GM10248 (cell line): ENCODE measurements at regions not wholly inside any gene's neighbourhood (a gene's known extent, or its start where the extent isn't known, plus 50 kb on each side); places are given as distances from the start of the nearest gene placed in this dataset.

Experiments used
- CTCF ChIA-PET: fragments of 300-600 bp; sonication (Branson Sonifier 250); formaldehyde crosslinking; extraction: SDS; loops from one replicate; lab custom pipeline; 2021; ENCODE audit warnings: antibody characterized with exemption; lab: Yijun Ruan, JAX
- POLR2A ChIA-PET: fragments of 350-650 bp; sonication (Branson Sonifier 250); formaldehyde crosslinking; extraction: SDS; loops from one replicate; lab custom pipeline; 2020; ENCODE audit warnings: antibody characterized with exemption; lab: Yijun Ruan, JAX
- DNase-seq: peaks from one replicate; pipeline ENCODE4 v3.0.0; 2012; ENCODE audit errors: extremely low spot score
- TF ChIP-seq, protein P1 (sequence below): IDR thresholded peaks from 2 replicates; pipeline ENCODE4 v1.5.1; 2012; ENCODE audit warnings: mild to moderate bottlenecking, low read depth; ENCODE audit errors: extremely low read depth, missing control alignments, control extremely low read depth

DNA sequence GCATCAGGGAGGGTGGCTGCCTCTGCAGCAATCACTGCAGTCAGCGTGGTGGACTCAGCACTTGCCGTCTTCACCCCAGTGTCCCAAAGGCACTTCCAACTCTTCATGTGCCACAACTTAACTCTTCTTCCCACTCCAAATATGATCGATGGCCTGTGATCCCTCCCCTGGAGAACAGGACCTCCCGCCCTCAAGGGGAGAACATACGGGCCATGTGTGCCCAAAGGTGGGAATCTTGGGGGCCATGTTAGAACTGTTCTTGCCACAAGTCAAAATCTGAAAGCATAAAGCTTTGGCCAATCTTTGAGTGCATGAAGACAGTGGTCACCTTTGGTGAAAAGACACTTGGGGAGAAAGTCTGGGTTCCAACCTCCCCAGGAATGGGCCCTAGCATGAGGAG, 368.5 kb upstream of the MGMT start:
- POLR2A ChIA-PET: no interaction called here
- no peak for DNase-seq
- CTCF ChIA-PET: no interaction called here
- TF ChIP-seq, protein P1, sequence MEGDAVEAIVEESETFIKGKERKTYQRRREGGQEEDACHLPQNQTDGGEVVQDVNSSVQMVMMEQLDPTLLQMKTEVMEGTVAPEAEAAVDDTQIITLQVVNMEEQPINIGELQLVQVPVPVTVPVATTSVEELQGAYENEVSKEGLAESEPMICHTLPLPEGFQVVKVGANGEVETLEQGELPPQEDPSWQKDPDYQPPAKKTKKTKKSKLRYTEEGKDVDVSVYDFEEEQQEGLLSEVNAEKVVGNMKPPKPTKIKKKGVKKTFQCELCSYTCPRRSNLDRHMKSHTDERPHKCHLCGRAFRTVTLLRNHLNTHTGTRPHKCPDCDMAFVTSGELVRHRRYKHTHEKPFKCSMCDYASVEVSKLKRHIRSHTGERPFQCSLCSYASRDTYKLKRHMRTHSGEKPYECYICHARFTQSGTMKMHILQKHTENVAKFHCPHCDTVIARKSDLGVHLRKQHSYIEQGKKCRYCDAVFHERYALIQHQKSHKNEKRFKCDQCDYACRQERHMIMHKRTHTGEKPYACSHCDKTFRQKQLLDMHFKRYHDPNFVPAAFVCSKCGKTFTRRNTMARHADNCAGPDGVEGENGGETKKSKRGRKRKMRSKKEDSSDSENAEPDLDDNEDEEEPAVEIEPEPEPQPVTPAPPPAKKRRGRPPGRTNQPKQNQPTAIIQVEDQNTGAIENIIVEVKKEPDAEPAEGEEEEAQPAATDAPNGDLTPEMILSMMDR: no peak

DNA sequence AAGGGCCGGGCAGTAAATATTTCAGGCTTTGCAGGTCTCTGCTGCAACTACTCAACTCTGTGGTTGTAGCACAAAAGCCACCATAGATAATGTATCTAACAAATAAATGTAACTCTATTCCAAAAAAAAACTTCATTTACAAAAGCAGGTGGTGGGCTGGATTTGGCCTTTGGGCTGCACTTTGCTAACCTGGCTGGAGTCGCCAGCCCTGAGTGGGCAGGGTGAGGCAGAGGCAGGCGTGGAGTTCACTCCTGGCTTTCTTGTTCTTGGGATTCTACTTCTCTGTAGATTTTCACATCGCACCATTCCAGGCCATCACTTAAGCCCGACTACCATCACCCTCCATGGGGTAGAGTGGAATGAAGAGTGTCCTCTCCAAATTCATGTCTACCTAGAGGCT, 367.6 kb upstream of the MGMT start:
- POLR2A ChIA-PET: no interaction called here
- TF ChIP-seq, protein P1: no peak

DNA sequence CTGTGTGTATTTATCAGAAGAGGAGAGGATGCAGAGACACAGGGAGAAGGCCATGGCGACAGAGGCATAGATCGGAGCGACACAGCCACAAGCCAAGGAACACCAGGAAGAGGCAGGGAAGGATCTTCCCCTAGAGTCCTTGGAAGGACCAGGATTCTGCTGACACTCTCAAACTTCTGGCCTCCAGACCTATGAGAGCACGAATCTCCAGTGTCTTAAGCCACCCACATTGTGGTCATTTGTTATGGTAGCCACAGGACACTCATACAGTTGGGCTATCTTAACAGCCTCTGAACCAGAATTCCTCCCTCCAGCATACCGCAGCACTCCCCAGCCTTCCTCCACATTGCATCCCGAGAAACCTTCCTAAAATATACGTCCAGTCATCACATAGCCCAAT, 367.0 kb upstream of the MGMT start:
- ChIA-PET POLR2A (no interaction called here), CTCF (no interaction called here)
- TF ChIP-seq, protein P1: no peak
- DNase-seq: no peak

More for the DNA sequence above, 367.6 kb upstream of the MGMT start:
- DNase-seq: no peak
- CTCF ChIA-PET: no interaction called here

DNA sequence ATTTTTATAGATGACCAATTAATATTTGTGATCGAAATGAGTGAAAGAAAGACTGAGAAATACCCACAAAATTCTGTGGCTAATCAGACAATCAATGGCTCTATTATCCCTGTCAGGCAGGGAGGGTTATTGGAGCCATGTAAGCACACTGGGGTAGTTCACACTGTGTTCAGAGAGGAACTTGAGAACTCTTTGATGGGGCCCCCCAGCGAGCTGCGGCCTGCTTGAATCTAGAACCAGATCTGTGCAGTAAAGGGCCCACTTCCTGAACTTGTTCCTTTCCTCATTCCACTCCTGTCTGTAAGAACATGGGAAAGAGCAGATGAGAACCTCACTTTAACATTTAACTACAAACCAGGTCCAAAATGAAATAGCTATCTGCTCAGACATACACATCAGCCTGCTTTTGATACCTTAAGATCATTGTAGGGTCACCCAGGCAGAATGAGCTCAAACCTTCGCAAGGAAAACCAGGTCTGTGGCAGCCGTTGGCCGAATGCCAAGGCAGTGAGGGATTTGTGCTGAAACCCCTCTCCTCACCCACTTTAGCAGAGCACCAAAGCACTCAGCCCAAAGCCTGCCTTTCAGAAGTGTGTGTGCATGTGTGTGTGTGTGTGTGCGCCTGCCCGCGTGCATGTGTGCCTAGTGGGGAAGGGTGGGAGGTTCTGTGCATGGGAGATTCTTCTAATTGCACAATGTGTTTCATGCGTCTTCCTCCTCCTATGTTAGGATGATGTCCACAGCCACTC, 365.6 kb upstream of the MGMT start:
- POLR2A ChIA-PET: no interaction called here
- no peak for DNase-seq
- CTCF ChIA-PET: interaction anchor here (0.9 kb wide), 1 partner anchor 11 kb away, joined by 3 read pairs; no protein-coding TSS in a partner anchor
- TF ChIP-seq, protein P1: no peak

DNA sequence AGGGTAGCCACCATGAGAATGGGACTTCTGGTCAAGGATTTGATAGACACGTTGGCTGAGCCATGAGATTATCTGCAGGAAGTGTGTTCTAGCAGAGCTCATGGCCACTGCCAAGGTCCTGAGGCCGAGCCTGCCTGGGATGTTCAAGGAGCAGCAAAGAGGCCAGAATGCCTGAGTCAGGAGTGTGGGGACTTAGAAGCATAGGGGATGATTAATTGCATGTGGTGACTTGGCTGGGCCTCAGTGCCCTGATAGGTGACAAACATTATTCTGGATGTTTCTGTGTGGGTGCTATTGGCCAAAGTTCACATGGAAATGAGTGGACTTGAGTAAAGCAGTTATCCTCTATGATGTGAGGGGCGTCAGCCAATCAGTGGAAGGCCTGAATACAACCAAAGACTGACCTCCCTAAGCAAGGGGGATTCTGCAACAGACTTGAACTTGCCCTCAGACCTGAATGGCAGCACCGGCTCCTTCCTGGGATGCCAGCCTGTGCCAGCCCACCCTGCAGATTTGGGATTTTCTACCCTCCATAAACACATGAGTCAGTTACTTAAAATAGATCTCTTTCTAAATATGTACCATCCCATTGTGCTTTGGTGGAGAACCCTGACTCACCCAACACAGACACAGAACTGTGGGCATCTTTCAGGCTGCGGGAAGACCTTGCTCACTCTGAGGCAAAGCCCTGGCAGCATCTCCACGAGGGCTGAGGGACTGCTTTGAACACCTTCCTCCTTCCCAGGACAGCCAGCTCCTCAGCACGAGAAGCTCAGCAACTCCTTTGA, 363.9 kb upstream of the MGMT start:
- CTCF ChIA-PET: no interaction called here
- TF ChIP-seq, protein P1: no peak
- POLR2A ChIA-PET: no interaction called here

DNA sequence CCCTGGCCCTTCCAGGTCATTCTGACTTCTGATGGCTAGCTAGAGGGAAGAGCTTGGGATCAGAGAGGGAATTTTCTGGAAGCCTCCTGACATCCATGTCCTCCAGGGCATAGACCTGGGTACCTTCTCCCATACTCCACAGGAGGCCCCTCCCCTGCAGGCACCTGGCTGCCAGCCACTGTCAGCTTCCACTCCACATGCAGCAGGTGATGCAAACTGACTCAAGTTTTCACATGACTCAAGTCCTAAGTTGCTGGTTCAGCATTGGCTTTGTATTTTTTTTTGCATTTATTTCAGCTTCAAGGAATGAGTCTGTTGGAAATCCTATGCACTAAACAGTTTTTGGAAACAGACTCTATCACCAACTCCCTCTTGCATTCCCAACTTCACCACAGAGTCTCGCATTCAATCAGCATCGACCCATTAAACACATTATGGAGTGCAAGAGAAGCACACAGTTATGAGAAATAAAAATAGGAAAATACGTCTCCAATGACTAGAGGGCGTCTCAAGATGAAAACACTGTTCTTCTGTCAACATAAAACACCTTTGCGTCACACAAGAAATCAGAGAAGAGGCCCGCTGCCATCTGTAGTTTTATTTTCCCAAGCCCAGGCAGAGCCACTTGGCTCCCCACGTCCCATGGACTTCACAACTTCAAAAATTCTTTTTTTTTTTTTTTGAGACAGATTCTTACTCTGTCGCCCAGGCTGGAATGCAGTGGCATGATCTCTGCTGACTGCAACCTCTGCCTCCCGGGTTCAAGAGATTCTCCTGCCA, 362.6 kb upstream of the MGMT start:
- POLR2A ChIA-PET: no interaction called here
- TF ChIP-seq, protein P1: no peak
- CTCF ChIA-PET: no interaction called here
- no peak for DNase-seq

More for the DNA sequence above, 363.9 kb upstream of the MGMT start:
- DNase-seq: no peak
